Suppressor macrophage treated with lipopolysaccharide for 4 hours (primary cell): ENCODE measurements at regions not wholly inside any gene's neighbourhood (a gene's known extent, or its start where the extent isn't known, plus 50 kb on each side); places are given as distances from the start of the nearest gene placed in this dataset.
"Not testable (repeated sequence)": the region's sequence is repeated elsewhere in the genome, so short reads cannot be mapped to it uniquely, and the experiment has no call there.

Experiments used
- DNase-seq: peaks from one replicate; pipeline ENCODE4 v3.0.0-alpha.2; 2020

DNA sequence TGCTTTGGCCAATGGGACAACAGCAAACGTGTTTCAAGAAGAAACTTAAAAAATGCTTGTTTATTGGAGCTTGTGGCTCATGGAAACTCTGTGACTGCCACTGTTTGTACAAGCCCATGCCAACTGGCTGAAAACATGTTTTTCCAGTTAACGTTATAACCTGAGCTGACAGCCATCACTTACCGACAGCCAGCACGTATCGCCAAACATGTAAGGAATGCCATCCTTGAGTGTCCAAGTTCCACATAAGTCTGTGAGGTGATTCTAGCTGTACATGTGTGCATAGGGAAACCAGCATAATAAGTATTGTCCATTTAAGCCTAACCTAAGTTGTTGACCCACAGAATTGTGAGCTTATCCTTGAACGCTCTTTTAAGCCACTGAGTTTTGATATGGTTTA is 596.9 kb downstream of the TRHDE start:
- DNase-seq: no peak

- DNase-seq: no peak
Observed at GRCh38 chr12:72872238-72872887, 600.2 kb downstream of the TRHDE start.

DNA sequence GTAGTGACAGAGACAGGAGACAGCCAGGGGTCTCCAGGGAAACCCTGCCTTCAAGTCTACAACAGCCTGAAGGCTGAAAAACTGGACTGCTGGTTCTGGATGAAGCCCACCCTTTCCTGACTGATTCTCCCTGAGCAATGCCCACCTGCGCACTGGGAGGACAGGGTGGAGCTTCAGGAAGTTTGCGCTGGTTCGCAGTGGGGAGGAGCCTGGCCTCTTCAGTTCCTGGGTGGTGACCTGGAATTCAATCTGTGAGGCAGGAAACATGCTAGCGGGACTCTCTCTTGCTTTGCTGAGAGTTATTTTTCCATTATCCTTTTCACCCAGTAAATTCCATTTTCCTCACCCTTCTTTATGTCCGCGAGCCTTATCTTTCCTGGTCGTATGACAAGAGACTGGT is 600.8 kb downstream of the TRHDE start:
- no peak for DNase-seq

GRCh38 chr12:72876092-72876491 is 603.9 kb downstream of the TRHDE start:
- no peak for DNase-seq

- DNase-seq: no peak
Observed at GRCh38 chr12:72888693-72889092, 616.5 kb downstream of the TRHDE start.

DNA sequence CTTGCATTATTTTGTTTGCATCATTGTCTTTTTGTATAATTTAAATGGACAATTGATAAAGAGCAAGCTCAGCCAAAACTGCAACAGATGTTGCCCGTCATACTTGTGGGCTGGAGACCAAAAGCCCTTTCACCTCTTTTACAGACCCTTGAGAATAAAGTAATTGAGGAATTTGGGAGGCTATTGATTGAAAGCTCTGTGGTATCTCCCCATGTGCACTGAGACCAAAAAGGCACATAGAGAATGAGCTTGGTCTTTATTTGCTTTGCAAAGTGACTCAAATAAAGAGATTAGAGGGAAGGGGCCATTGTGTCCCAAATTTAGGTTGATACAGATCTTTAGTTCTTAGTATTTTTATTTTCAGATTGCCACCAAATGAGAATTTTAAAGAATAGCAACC is 617.6 kb downstream of the TRHDE start:
- no peak for DNase-seq

DNA sequence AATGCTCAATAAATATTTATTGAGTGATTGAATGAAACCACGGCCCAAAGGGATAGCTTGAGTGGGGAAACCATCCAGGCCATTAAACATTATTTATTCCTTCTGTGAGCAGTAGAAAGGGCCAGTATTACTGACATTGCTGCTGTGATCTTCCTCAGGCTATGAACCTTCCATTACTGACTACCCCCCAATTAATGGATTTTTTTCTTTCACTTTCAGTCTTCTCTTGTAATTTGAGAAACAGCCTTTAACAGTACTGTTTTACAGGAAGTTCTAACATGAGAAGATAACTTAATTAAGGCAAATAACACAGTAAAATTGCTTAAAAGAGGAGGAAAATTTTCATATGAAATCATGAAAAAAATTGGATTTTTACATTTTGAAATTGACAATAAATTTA is 629.5 kb downstream of the TRHDE start:
- no peak for DNase-seq

DNA sequence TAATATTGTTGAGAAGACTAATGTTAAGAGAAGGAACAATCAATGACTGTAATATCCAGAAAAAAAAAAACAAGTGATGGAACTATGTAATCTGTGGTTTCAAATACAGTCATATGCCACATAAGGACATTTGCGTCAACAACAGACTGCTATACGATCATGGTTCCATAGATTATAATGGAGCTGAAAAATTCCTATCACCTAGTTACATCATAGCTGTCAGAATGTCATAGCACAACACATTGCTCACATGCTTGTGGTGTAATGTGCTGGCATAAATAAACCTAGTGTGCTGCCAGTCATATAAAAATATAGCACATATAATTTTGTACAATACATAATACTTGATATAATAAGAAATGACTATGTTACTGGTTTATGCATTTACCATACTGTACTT is 653.5 kb downstream of the TRHDE start:
- no peak for DNase-seq

- DNase-seq: not testable (repeated sequence)
Observed at GRCh38 chr12:72931838-72932237, 659.7 kb downstream of the TRHDE start.

GRCh38 chr12:72937486-72937885 is 665.3 kb downstream of the TRHDE start:
- no peak for DNase-seq

GRCh38 chr12:72957454-72957853 is 685.3 kb downstream of the TRHDE start:
- DNase-seq: no peak

GRCh38 chr12:72966684-72967083 is 694.5 kb downstream of the TRHDE start:
- no peak for DNase-seq

- no peak for DNase-seq
Observed at GRCh38 chr12:72974954-72975555, 702.9 kb downstream of the TRHDE start.

DNA sequence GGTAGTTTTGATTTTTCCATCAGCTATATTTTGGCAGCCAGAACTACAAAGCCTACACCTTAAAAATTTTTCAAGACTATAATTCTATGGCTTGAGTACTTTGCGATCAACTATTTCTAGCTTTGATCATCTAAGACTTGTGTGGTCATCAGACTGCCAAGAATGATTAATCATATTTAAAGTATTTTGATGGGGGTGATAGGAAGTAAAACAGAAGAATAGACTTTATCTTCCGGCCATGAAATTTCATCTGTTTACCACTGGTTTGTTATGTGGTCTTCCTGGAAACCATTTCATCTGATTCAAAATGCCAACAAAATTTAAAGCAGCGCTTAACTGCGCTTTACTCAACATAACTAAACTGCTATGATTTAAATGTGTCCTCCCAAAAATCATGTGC is 706.8 kb downstream of the TRHDE start:
- no peak for DNase-seq

- no peak for DNase-seq
Observed at GRCh38 chr12:72982356-72982755, 710.2 kb downstream of the TRHDE start.

GRCh38 chr12:72986963-72987362 is 714.8 kb downstream of the TRHDE start:
- no peak for DNase-seq

GRCh38 chr12:72989458-72989947 is 717.3 kb downstream of the TRHDE start:
- DNase-seq: no peak

DNA sequence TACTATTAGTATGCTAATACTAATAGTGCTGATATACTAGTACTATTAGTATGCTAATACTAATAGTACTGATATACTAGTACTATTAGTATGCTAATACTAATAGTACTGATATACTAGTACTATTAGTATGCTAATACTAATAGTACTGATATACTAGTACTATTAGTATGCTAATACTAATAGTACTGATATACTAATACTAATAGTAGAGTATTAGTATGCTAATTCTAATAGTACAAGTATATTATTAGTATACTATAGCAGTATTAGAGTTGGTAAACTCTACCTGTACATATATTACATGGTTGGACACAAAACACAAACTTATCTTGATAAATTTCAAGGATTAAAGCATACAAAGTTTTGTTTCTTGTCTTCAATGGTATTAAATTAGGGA is 722.9 kb downstream of the TRHDE start:
- DNase-seq: not testable (repeated sequence)

DNA sequence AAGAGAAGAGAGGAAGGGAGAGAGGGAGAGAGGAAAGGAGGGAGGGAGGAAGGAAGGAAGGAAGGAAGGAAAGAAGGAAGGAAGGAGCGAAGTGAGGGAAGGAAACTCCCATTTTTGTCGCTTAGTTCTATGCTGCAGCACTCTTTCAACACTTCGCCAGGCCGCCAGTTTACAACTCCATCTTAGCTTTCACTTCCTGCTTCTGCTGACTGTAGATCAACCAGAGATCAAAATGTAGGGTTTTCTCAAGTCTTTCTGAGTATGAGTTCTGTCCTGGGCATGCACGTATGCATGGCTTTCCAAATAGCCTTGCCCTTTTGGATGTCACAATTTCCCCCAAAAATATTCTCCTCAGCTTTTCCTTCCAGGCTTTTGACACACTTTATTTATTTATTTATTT is 723.4 kb downstream of the TRHDE start:
- no peak for DNase-seq

- DNase-seq: not testable (repeated sequence)
Observed at GRCh38 chr12:73001806-73002205, 729.6 kb downstream of the TRHDE start.

- not testable (repeated sequence) for DNase-seq
Observed at GRCh38 chr12:73002504-73002903, 730.3 kb downstream of the TRHDE start.

- DNase-seq: not testable (repeated sequence)
Observed at GRCh38 chr12:73009138-73009834, 737.1 kb downstream of the TRHDE start.

- DNase-seq: no peak
Observed at GRCh38 chr12:73017981-73018380, 745.8 kb downstream of the TRHDE start.

DNA sequence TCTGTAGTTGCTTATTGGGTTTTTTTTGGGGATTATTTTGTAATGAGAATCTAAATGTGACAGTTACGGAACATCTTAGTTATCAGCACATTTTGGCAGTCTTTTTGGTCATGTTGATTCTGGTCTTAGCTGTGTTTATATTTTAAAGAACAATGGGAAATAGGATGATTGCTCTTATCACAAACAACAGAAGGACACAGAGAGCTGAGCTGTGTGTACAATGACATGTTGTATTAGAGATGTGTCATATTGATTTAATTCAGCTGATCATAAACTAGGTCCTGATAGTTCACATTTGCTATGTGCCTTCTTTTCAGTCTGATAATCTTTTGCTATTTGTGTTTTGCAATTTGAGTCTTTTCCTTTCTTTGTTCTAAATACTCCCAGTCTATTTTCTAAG is 781.7 kb downstream of the TRHDE start:
- DNase-seq: no peak
